ENCODE measurements at regions not wholly inside any gene's neighbourhood (a gene's known extent, or its start where the extent isn't known, plus 50 kb on each side); places are given as distances from the start of the nearest gene placed in this dataset.

DNA sequence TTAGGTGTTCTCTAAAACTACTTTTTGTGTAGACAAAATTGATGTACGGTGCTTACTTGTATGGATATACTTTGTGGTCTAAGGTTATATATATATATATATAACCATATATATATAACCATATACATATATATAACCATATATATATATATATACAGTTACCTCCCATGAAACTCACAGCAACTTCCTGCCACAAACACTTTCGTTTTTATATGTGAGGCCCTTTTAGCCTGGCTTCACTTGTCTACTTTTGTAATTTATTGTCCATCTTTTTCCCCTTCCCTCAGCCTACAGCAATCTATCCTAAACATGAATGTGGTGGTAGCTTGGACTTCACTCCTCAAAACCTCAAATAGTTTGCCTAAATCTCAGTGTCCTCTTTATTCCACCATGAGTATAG is 72.8 kb upstream of the NPFFR2 start:
- no peaks in the 10 kb centered on the region for H3K4me1 Mint-ChIP-seq
- H3K18ac ChIP-seq (ENCODE audit: insufficient read length, low read depth, low read length), result no peak overlapping the region
- TF ChIP-seq, protein P1, sequence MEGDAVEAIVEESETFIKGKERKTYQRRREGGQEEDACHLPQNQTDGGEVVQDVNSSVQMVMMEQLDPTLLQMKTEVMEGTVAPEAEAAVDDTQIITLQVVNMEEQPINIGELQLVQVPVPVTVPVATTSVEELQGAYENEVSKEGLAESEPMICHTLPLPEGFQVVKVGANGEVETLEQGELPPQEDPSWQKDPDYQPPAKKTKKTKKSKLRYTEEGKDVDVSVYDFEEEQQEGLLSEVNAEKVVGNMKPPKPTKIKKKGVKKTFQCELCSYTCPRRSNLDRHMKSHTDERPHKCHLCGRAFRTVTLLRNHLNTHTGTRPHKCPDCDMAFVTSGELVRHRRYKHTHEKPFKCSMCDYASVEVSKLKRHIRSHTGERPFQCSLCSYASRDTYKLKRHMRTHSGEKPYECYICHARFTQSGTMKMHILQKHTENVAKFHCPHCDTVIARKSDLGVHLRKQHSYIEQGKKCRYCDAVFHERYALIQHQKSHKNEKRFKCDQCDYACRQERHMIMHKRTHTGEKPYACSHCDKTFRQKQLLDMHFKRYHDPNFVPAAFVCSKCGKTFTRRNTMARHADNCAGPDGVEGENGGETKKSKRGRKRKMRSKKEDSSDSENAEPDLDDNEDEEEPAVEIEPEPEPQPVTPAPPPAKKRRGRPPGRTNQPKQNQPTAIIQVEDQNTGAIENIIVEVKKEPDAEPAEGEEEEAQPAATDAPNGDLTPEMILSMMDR (conservative IDR thresholded peaks at IDR 0.05), result no peak

More for the DNA sequence above, 72.8 kb upstream of the NPFFR2 start:
- Histone ChIP-seq H3K79me1 (ENCODE audit: insufficient read depth, low read depth, low read length, poor library complexity, severe bottlenecking) (no peaks in the 10 kb centered on the region), H2BK15ac (ENCODE audit: low read depth, low read length) (no peak overlapping the region), H3K23me2 (ENCODE audit: insufficient read length, low read depth, low read length, poor library complexity, severe bottlenecking) (no peaks in the 10 kb centered on the region), H3K27me3 (ENCODE audit: insufficient read depth, low read length) (no peaks in the 10 kb centered on the region), H3K56ac (ENCODE audit: insufficient read length, low read depth, low read length) (no peak overlapping the region), H3K4me1 (ENCODE audit: insufficient read depth, low read length) (no peaks in the 10 kb centered on the region), H2BK120ac (ENCODE audit: low read depth, low read length, poor library complexity, severe bottlenecking) (no peak overlapping the region), H2AFZ (ENCODE audit: low read length) (no peak overlapping the region), H3K9ac (ENCODE audit: extremely low read depth, insufficient read length, low read length) (no peak overlapping the region), H3K23ac (ENCODE audit: insufficient read length, low read depth, low read length) (no peak overlapping the region), H3K14ac (ENCODE audit: insufficient read depth, low read length) (no peak overlapping the region), H2BK5ac (ENCODE audit: insufficient read length, low read length) (no peak overlapping the region), H3T11ph (ENCODE audit: low read length) (no peak overlapping the region), H3K27ac (ENCODE audit: insufficient read length, low read depth, low read length) (no peak overlapping the region), H3K4ac (ENCODE audit: low read depth, low read length) (no peak overlapping the region), H2AK5ac (ENCODE audit: insufficient read length, low read length) (no peak overlapping the region), H3K9me3 (ENCODE audit: control insufficient read depth, low read depth, low read length) (no peaks in the 10 kb centered on the region), H4K5ac (ENCODE audit: insufficient read length, low read depth, low read length) (no peak overlapping the region), H4K20me1 (ENCODE audit: control insufficient read depth, insufficient read depth, insufficient read length) (no peaks in the 10 kb centered on the region), H2BK20ac (ENCODE audit: low read depth, low read length, poor library complexity, severe bottlenecking) (no peak overlapping the region), H4K8ac (replicated peaks; ENCODE audit: insufficient read length, low read depth, low read length) (no peak overlapping the region), H4K91ac (ENCODE audit: insufficient read length, low read depth, low read length) (no peak overlapping the region), H3K79me2 (ENCODE audit: insufficient read depth, low read length) (no peaks in the 10 kb centered on the region), H3K4me2 (ENCODE audit: insufficient read depth, insufficient read length, low read length) (no peak overlapping the region), H2BK12ac (ENCODE audit: insufficient read length, low read depth, low read length) (no peak overlapping the region)
- WGBS (ENCODE audit: extremely low coverage, insufficient read length, low lambda C conversion rate), result no CpG with 5 or more reads among the region's 2 CpGs
- Mint-ChIP-seq H3K27me3 (ENCODE audit: low read depth) (no peaks in the 10 kb centered on the region; the same call in 1 of the 2 replicates), H3K36me3 (ENCODE audit: insufficient read depth in 1 of 3, low read depth in 3 of 3) (peaks cover 4 to 17% (median 5%) of the 10 kb centered on the region in 3 experiments; a peak in 6 of 7 replicates), H3K4me3 (no peak overlapping the region), H3K27ac (no peak overlapping the region), H3K9me3 (peaks cover 11 to 12% of the 10 kb centered on the region in 2 experiments; a peak in 4 of 5 replicates)
- no peak for DNase-seq
